ENCODE measurements at regions not wholly inside any gene's neighbourhood (a gene's known extent, or its start where the extent isn't known, plus 50 kb on each side); places are given as distances from the start of the nearest gene placed in this dataset.

DNA sequence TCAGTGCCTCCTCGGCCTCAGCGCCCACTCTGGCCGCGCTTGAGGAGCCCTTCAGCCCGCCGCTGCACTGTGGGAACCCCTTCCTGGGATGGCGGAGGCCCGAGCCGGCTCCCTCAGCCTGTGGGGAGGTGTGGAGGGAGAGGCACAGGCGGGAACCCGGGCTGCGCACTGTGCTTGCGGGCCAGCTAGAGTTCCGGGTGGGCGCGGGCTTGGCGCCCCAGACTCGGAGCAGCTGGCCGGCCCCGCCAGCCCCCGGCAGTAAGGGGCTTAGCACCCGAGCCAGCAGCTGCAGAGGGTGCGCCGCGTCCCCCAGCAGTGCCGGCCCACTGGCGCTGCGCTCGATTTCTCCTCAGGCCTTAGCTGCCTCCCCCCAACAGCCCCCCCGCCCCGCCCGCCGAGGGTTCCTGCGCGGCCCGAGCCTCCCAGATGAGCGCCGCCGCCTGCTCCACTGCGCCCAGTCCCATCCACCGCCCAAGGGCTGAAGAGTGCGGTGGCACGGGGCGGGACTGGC is 1137.0 kb downstream of the PCDH18 start:
- BruUV-seq (replicated peaks): no TSS peak
- CTCF ChIA-PET: no interaction called here
- Histone ChIP-seq H3F3A (ENCODE audit: low read length, unreplicated experiment) (no peaks in the 10 kb centered on the region), H3K27me3 (ENCODE audit: low read length) (no peaks in the 10 kb centered on the region), H2AFZ (ENCODE audit: low read length) (no peak overlapping the region), H3K79me2 (ENCODE audit: low read length) (no peaks in the 10 kb centered on the region), H4K20me1 (ENCODE audit: low read length) (no peaks in the 10 kb centered on the region), H3K36me3 (ENCODE audit: low read depth, low read length) (no peaks in the 10 kb centered on the region), H3K4me3 (ENCODE audit: low read length) (no peak overlapping the region), H3K27ac (ENCODE audit: low read length) (no peak overlapping the region), H3K4me1 (ENCODE audit: insufficient read depth, low read length) (no peaks in the 10 kb centered on the region), H3K9me2 (replicated peaks; ENCODE audit: low read length) (no peaks in the 10 kb centered on the region), H3K9me3 (ENCODE audit: low read length) (no peaks in the 10 kb centered on the region), H3K9ac (ENCODE audit: low read length) (no peak overlapping the region), H3K4me2 (ENCODE audit: low read length) (no peak overlapping the region)
- intact Hi-C loops (cut with micrococcal nuclease): no loop called here
- DNase-seq (no peak), ATAC-seq (no peak)
- TF ChIP-seq CTCF (conservative IDR thresholded peaks at IDR 0.05; ENCODE audit: low read depth, low read length) (no peak), EZH2 (IDR thresholded peaks at IDR 0.05; ENCODE audit: low read length, unreplicated experiment) (no peak), EZH2phosphoT487 (IDR thresholded peaks at IDR 0.05; ENCODE audit: borderline replicate concordance, low read length) (no peak)
- POLR2A ChIA-PET (ENCODE audit: unreplicated experiment): no interaction called here

DNA sequence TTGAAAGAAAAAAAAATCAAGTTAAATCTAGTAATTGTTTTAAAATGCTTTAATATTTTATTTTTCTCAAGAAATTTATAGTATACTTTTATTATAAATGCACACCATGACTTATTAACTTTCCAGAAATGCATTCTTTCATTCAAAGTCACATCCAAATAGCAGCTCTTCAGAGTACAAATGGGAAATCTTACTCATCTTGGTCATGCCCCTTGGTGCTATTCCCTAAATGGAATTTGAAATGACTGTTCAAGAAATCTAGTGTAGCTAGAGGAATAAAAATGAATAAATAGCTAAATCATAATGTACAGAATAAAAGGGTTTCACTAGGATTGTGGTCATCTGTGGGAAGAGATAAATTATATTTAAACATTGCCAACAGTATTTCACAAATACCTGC is 1139.7 kb downstream of the PCDH18 start:
- H3K36me3 ChIP-seq (ENCODE audit: low read depth, low read length): no peaks in the 10 kb centered on the region
- H3K9me2 ChIP-seq (replicated peaks; ENCODE audit: low read length): no peaks in the 10 kb centered on the region
- ChIA-PET POLR2A (ENCODE audit: unreplicated experiment) (no interaction called here), CTCF (no interaction called here)
- H3K79me2 ChIP-seq (ENCODE audit: low read length): no peaks in the 10 kb centered on the region
- no peak overlapping the region for H3K4me3 ChIP-seq (ENCODE audit: low read length)
- BruUV-seq (replicated peaks): no TSS peak
- no peak overlapping the region for H3K4me2 ChIP-seq (ENCODE audit: low read length)
- no peak overlapping the region for H3K9ac ChIP-seq (ENCODE audit: low read length)
- TF ChIP-seq CTCF (conservative IDR thresholded peaks at IDR 0.05; ENCODE audit: low read depth, low read length) (no peak), EZH2 (IDR thresholded peaks at IDR 0.05; ENCODE audit: low read length, unreplicated experiment) (no peak), EZH2phosphoT487 (IDR thresholded peaks at IDR 0.05; ENCODE audit: borderline replicate concordance, low read length) (no peak)
- H3K9me3 ChIP-seq (ENCODE audit: low read length): no peaks in the 10 kb centered on the region
- H3K4me1 ChIP-seq (ENCODE audit: insufficient read depth, low read length): no peaks in the 10 kb centered on the region
- H3K27ac ChIP-seq (ENCODE audit: low read length): no peak overlapping the region
- H3K27me3 ChIP-seq (ENCODE audit: low read length): no peaks in the 10 kb centered on the region
- DNase-seq (peak; percentile 11), ATAC-seq (peak; percentile 31; the same call in 1 of the 2 replicates)
- no peaks in the 10 kb centered on the region for H4K20me1 ChIP-seq (ENCODE audit: low read length)
- no peaks in the 10 kb centered on the region for H3F3A ChIP-seq (ENCODE audit: low read length, unreplicated experiment)
- intact Hi-C loops (cut with micrococcal nuclease): no loop called here
- no peak overlapping the region for H2AFZ ChIP-seq (ENCODE audit: low read length)

DNA sequence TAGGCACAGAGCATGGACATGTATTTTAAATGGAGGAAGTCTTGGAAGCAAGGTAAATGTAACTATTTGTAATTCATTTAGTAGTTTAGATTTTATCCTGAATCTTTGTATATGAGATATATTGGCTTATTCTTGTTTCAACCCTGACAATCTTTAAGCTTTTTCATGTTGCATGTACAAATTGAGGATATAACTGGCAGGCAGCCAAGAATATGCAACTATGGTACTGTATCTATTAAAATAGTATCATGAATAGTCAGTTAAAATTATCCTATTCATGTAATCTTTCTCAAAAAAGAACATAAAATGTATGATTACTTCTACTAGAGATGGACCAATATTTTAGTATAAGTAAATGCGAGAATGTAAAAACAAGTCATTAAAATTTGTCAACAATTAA is 1141.5 kb downstream of the PCDH18 start:
- ATAC-seq (no peak), DNase-seq (no peak)
- Histone ChIP-seq H3K9me2 (replicated peaks; ENCODE audit: low read length) (no peaks in the 10 kb centered on the region), H4K20me1 (ENCODE audit: low read length) (no peaks in the 10 kb centered on the region), H3K36me3 (ENCODE audit: low read depth, low read length) (no peaks in the 10 kb centered on the region), H3K4me3 (ENCODE audit: low read length) (no peak overlapping the region), H3K27ac (ENCODE audit: low read length) (no peak overlapping the region), H3K27me3 (ENCODE audit: low read length) (no peaks in the 10 kb centered on the region), H3K4me1 (ENCODE audit: insufficient read depth, low read length) (no peaks in the 10 kb centered on the region), H3F3A (ENCODE audit: low read length, unreplicated experiment) (no peaks in the 10 kb centered on the region), H2AFZ (ENCODE audit: low read length) (no peak overlapping the region), H3K9me3 (ENCODE audit: low read length) (no peaks in the 10 kb centered on the region), H3K4me2 (ENCODE audit: low read length) (no peak overlapping the region), H3K79me2 (ENCODE audit: low read length) (no peaks in the 10 kb centered on the region), H3K9ac (ENCODE audit: low read length) (no peak overlapping the region)
- POLR2A ChIA-PET (ENCODE audit: unreplicated experiment): no interaction called here
- BruUV-seq (replicated peaks): no TSS peak
- TF ChIP-seq EZH2 (IDR thresholded peaks at IDR 0.05; ENCODE audit: low read length, unreplicated experiment) (no peak), EZH2phosphoT487 (IDR thresholded peaks at IDR 0.05; ENCODE audit: borderline replicate concordance, low read length) (no peak)
- intact Hi-C loops (cut with micrococcal nuclease): no loop called here
- CTCF ChIA-PET: no interaction called here
